HG03432 (cell line): ENCODE measurements at regions not wholly inside any gene's neighbourhood (a gene's known extent, or its start where the extent isn't known, plus 50 kb on each side); places are given as distances from the start of the nearest gene placed in this dataset.
"Not testable (repeated sequence)": the region's sequence is repeated elsewhere in the genome, so short reads cannot be mapped to it uniquely, and the experiment has no call there.

ENCODE experiments used
- ATAC-seq: cut with Tn5 transposase; IDR thresholded peaks from one replicate; pipeline ENCODE4 v1.9.1; 2021; ENCODE audit warnings: mild to moderate bottlenecking, moderate library complexity; ENCODE audit not compliant: unreplicated experiment

GRCh38 chr3:33956206-33956605, 157.8 kb downstream of the PDCD6IP start:
- ATAC-seq: no peak

GRCh38 chr3:33956776-33957175, 158.3 kb downstream of the PDCD6IP start:
- ATAC-seq: no peak

GRCh38 chr3:33957176-33957575, 158.7 kb downstream of the PDCD6IP start:
- ATAC-seq: no peak

GRCh38 chr3:33958661-33959060, 160.2 kb downstream of the PDCD6IP start:
- ATAC-seq: no peak

- no peak for ATAC-seq
These were observed 164.0 kb downstream of the PDCD6IP start for GRCh38 chr3:33962396-33962795.

GRCh38 chr3:33970180-33970579, 171.8 kb downstream of the PDCD6IP start:
- ATAC-seq: not testable (repeated sequence)

- ATAC-seq: no peak
These were observed 172.6 kb downstream of the PDCD6IP start for GRCh38 chr3:33971055-33971454.

GRCh38 chr3:33975463-33975862, 177.0 kb downstream of the PDCD6IP start:
- no peak for ATAC-seq

- ATAC-seq: no peak
These were observed 178.8 kb downstream of the PDCD6IP start for GRCh38 chr3:33977227-33977626.

GRCh38 chr3:33980252-33980651, 181.8 kb downstream of the PDCD6IP start:
- ATAC-seq: peak; percentile 60

GRCh38 chr3:33982269-33982798, 183.9 kb downstream of the PDCD6IP start:
- ATAC-seq: no peak

GRCh38 chr3:33982949-33983348, 184.5 kb downstream of the PDCD6IP start:
- not testable (repeated sequence) for ATAC-seq

GRCh38 chr3:33989229-33989628, 190.8 kb downstream of the PDCD6IP start:
- no peak for ATAC-seq

GRCh38 chr3:33991673-33992072, 193.2 kb downstream of the PDCD6IP start:
- no peak for ATAC-seq

- no peak for ATAC-seq
These were observed 195.2 kb downstream of the PDCD6IP start for GRCh38 chr3:33993631-33994030.

GRCh38 chr3:33994568-33994967, 196.1 kb downstream of the PDCD6IP start:
- ATAC-seq: no peak

- no peak for ATAC-seq
These were observed 201.9 kb downstream of the PDCD6IP start for GRCh38 chr3:34000301-34000700.

- no peak for ATAC-seq
These were observed 202.6 kb downstream of the PDCD6IP start for GRCh38 chr3:34001022-34001421.

- ATAC-seq: no peak
These were observed 203.6 kb downstream of the PDCD6IP start for GRCh38 chr3:34001990-34002389.

- ATAC-seq: no peak
These were observed 204.2 kb downstream of the PDCD6IP start for GRCh38 chr3:34002569-34003100.

GRCh38 chr3:34005886-34006285, 207.5 kb downstream of the PDCD6IP start:
- ATAC-seq: no peak

- ATAC-seq: peak; percentile 46
These were observed 209.8 kb downstream of the PDCD6IP start for GRCh38 chr3:34008191-34008590.
